NT2/D1 (cell line): ENCODE measurements at regions not wholly inside any gene's neighbourhood (a gene's known extent, or its start where the extent isn't known, plus 50 kb on each side); places are given as distances from the start of the nearest gene placed in this dataset.
"Not testable (repeated sequence)": the region's sequence is repeated elsewhere in the genome, so short reads cannot be mapped to it uniquely, and the experiment has no call there.

ENCODE experiments used
- DNase-seq: peaks from one replicate; pipeline ENCODE4 v3.0.0-alpha.2; 2011; ENCODE audit warnings: low read depth, low spot score
- H3K27me3 ChIP-seq: 2 replicates; pipeline ENCODE4 v1.6.0; 2011; ENCODE audit warnings: mild to moderate bottlenecking; ENCODE audit not compliant: insufficient read length, insufficient read depth
- H3K36me3 ChIP-seq: 2 replicates; pipeline ENCODE4 v1.6.1; 2011; ENCODE audit warnings: mild to moderate bottlenecking, low read length, mixed read lengths; ENCODE audit not compliant: insufficient read depth, insufficient read length
- H3K4me1 ChIP-seq: 2 replicates; pipeline ENCODE4 v1.5.1; 2011; ENCODE audit not compliant: insufficient read depth, insufficient read length
- H3K4me3 ChIP-seq: 2 replicates; pipeline ENCODE4 v1.5.1; 2011; ENCODE audit warnings: low read depth; ENCODE audit not compliant: insufficient read length
- H3K9ac ChIP-seq: 2 replicates; pipeline ENCODE4 v1.6.0; 2011; ENCODE audit warnings: low read depth; ENCODE audit not compliant: insufficient read length
- H3K9me3 ChIP-seq: 2 replicates; pipeline ENCODE4 v1.5.1; 2011; ENCODE audit warnings: mild to moderate bottlenecking, low read length; ENCODE audit not compliant: insufficient read depth
- SUZ12 ChIP-seq: IDR thresholded peaks from 2 replicates; pipeline ENCODE4 v1.6.1; 2011; ENCODE audit not compliant: insufficient read length, insufficient read depth; ENCODE audit errors: extremely low read depth
- YY1 ChIP-seq: IDR thresholded peaks from 2 replicates; pipeline ENCODE4 v1.6.1; 2011; ENCODE audit not compliant: insufficient read length, insufficient read depth
- ZNF274 ChIP-seq: IDR thresholded peaks from 2 replicates; pipeline ENCODE4 v1.6.1; 2011; ENCODE audit warnings: mild to moderate bottlenecking, low read depth, low read length

- H3K36me3 ChIP-seq: no peaks in the 10 kb centered on the region
Measured at GRCh38 chr12:45509621-45510020, 219.9 kb upstream of the ARID2 start.

GRCh38 chr12:45517381-45517780 lies 212.1 kb upstream of the ARID2 start:
- Histone ChIP-seq H3K4me1 (no peaks in the 10 kb centered on the region), H3K36me3 (no peaks in the 10 kb centered on the region), H3K9me3 (no peaks in the 10 kb centered on the region), H3K9ac (no peak overlapping the region), H3K4me3 (no peak overlapping the region), H3K27me3 (no peaks in the 10 kb centered on the region)
- DNase-seq: no peak
- no peak for TF ChIP-seq YY1

More at GRCh38 chr12:45509621-45510020, 219.9 kb upstream of the ARID2 start:
- no peaks in the 10 kb centered on the region for H3K4me1 ChIP-seq
- H3K9ac ChIP-seq: no peak overlapping the region
- H3K4me3 ChIP-seq: no peak overlapping the region
- H3K27me3 ChIP-seq: no peaks in the 10 kb centered on the region
- DNase-seq: no peak
- no peak for TF ChIP-seq SUZ12
- H3K9me3 ChIP-seq: peaks cover 7% of the 10 kb centered on the region; the same call in 1 of the 2 replicates

DNA sequence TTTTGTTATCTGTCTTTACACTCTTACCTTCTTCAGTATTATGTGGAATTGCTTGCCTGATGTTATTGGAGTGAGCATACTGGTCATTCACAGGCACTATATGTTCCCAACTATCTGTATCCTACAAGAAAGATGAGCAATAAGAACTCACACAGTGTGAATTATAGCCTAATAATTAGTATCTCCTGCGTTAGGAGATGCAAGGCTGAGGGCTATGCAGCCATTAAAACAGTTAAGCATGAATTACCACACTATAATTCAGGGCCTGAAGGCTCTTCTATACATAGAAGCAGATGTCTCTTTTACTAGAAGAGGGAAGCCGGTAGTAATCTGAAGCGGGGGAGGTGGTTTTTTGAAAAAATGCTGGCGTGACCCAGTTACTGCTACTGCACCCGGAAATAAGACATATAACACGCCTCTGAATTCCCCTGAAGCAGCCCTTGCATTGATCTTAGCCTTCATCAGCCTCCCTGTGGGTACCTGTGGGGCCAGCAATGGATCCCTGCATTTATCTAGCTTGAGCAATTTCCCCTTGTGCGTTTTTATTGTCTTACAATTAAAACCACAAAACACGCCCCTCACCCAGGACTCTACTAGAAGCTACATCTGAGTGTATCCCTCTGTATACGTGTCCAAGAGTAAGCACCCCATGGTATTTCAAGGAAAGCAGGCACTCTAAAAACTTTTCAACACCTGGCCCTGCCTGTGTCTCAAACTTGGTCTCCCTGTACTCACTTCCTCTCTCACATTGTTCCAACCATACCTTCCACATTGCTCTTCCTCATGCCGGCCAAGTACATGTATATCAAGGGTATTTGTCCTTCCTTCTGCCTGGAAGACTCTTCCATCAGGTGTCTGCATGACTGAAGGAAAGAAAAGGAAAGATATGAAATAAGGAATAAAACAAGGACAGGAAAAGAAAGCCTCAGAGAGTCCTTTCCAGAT lies 210.9 kb upstream of the ARID2 start:
- DNase-seq: no peak
- Histone ChIP-seq H3K9ac (no peak overlapping the region), H3K4me3 (no peak overlapping the region), H3K27me3 (no peaks in the 10 kb centered on the region), H3K36me3 (no peaks in the 10 kb centered on the region), H3K4me1 (no peaks in the 10 kb centered on the region), H3K9me3 (no peaks in the 10 kb centered on the region)
- TF ChIP-seq ZNF274: no peak
- TF ChIP-seq SUZ12: no peak
- TF ChIP-seq YY1: no peak

DNA sequence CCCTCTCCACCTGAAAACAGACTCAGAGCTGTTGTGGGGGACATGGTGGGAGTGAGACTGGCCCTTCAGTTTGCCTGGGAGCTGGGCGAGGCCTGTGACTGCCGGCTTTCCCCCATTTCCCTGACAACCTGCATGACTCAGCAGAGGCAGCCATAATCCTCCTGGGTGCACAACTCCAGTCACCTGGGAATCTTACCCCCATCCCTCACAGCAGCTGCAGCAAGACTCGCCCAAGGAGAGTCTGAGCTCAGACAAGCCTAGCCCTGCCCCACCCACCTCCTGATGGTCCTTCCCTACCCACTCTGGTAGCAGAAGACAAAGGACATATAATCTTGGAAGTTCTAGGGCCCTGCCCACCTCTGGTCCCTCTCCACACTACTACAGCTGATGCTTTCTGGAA lies 207.3 kb upstream of the ARID2 start:
- DNase-seq: no peak
- Histone ChIP-seq H3K4me3 (no peak overlapping the region), H3K9ac (no peak overlapping the region), H3K27me3 (no peaks in the 10 kb centered on the region), H3K4me1 (no peaks in the 10 kb centered on the region), H3K9me3 (no peaks in the 10 kb centered on the region), H3K36me3 (no peaks in the 10 kb centered on the region)
- no peak for TF ChIP-seq SUZ12
- no peak for TF ChIP-seq ZNF274
- TF ChIP-seq YY1: no peak

DNA sequence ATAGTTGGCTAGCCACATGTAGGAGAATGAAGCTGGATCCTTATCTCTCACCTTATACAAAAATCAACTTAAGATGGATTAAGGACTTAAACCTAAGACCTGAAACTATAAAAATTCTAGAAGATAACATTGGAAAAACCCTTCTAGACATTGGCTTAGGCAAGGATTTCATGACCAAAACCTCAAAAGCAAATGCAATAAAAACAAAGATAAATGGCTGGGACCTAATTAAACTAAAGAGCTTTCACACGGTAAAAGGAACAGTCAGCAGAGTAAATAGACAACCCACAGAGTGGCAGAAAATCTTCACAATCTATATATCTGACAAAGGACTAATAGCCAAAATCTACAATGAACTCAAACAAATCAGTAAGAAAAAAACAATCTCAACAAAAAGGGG lies 202.7 kb upstream of the ARID2 start:
- H3K27me3 ChIP-seq, H3K4me3 ChIP-seq: not testable (repeated sequence)

GRCh38 chr12:45532113-45532512 lies 197.4 kb upstream of the ARID2 start:
- H3K4me3 ChIP-seq: no peak overlapping the region

More for the DNA sequence above, 202.7 kb upstream of the ARID2 start:
- not testable (repeated sequence) for H3K4me1 ChIP-seq, DNase-seq, H3K9me3 ChIP-seq, H3K36me3 ChIP-seq, H3K9ac ChIP-seq

GRCh38 chr12:45535610-45536180 lies 193.8 kb upstream of the ARID2 start:
- no peaks in the 10 kb centered on the region for H3K4me1 ChIP-seq
- H3K9ac ChIP-seq: no peak overlapping the region
- H3K27me3 ChIP-seq: no peaks in the 10 kb centered on the region
- no peak overlapping the region for H3K4me3 ChIP-seq
- H3K9me3 ChIP-seq: no peaks in the 10 kb centered on the region
- no peaks in the 10 kb centered on the region for H3K36me3 ChIP-seq
- no peak for TF ChIP-seq SUZ12
- TF ChIP-seq ZNF274: no peak
- DNase-seq: no peak

More at GRCh38 chr12:45532113-45532512, 197.4 kb upstream of the ARID2 start:
- Histone ChIP-seq H3K4me1 (no peaks in the 10 kb centered on the region), H3K27me3 (no peaks in the 10 kb centered on the region), H3K9ac (no peak overlapping the region), H3K36me3 (no peaks in the 10 kb centered on the region), H3K9me3 (no peaks in the 10 kb centered on the region)
- DNase-seq: no peak
- TF ChIP-seq YY1 (no peak), ZNF274 (no peak), SUZ12 (no peak)
